Mesendoderm (in vitro differentiated cells): ENCODE measurements at regions not wholly inside any gene's neighbourhood (a gene's known extent, or its start where the extent isn't known, plus 50 kb on each side); places are given as distances from the start of the nearest gene placed in this dataset.

Experiments used
- DNase-seq: peaks from one replicate; pipeline ENCODE4 v3.0.0; 2013
- H2AK5ac ChIP-seq: 2 replicates; pipeline ENCODE4 v1.6.1; 2013; ENCODE audit warnings: low read length, inconsistent platforms
- H2BK120ac ChIP-seq: 2 replicates; pipeline ENCODE4 v1.6.1; 2013; ENCODE audit warnings: low read depth, mild to moderate bottlenecking, low read length, moderate library complexity, mixed read lengths
- H2BK15ac ChIP-seq: replicated peaks from 2 replicates; pipeline ENCODE4 v1.6.1; 2013; ENCODE audit warnings: low read depth, mild to moderate bottlenecking, moderate library complexity
- H2BK5ac ChIP-seq: 2 replicates; pipeline ENCODE4 v1.6.1; 2013; ENCODE audit warnings: low read length, inconsistent platforms
- H3K18ac ChIP-seq: 2 replicates; pipeline ENCODE4 v1.6.1; 2013; ENCODE audit warnings: mild to moderate bottlenecking, low read length, mixed read lengths
- H3K23ac ChIP-seq: one replicate; pipeline ENCODE4 v1.6.1; 2013; ENCODE audit warnings: low read length
- H3K27ac ChIP-seq: 2 replicates; pipeline ENCODE4 v1.5.1; 2013; ENCODE audit warnings: low read depth, mild to moderate bottlenecking, inconsistent platforms, low read length, moderate library complexity
- H3K27me3 ChIP-seq: 2 replicates; pipeline ENCODE4 v1.6.1; 2013; ENCODE audit warnings: low read length, control low read depth, mild to moderate bottlenecking, inconsistent platforms; ENCODE audit not compliant: insufficient read depth, poor library complexity
- H3K36me3 ChIP-seq: 2 replicates; pipeline ENCODE4 v1.6.1; 2013; ENCODE audit warnings: low read length, inconsistent platforms; ENCODE audit not compliant: control insufficient read depth, insufficient read depth
- H3K4ac ChIP-seq: one replicate; pipeline ENCODE4 v1.6.1; 2013; ENCODE audit warnings: low read depth, mild to moderate bottlenecking, low read length, moderate library complexity
- H3K4me1 ChIP-seq: 2 replicates; pipeline ENCODE4 v1.6.1; 2013; ENCODE audit warnings: low read depth, low read length, inconsistent platforms; ENCODE audit not compliant: control insufficient read depth
- H3K4me2 ChIP-seq: 2 replicates; pipeline ENCODE4 v1.6.1; 2013; ENCODE audit warnings: low read length
- H3K4me3 ChIP-seq: 2 replicates; pipeline ENCODE4 v1.5.1; 2013; ENCODE audit warnings: mild to moderate bottlenecking, low read length
- H3K56ac ChIP-seq: one replicate; pipeline ENCODE4 v1.6.1; 2013; ENCODE audit warnings: low read length
- H3K79me1 ChIP-seq: 2 replicates; pipeline ENCODE4 v1.6.1; 2013; ENCODE audit warnings: low read length, inconsistent platforms
- H3K79me2 ChIP-seq: 2 replicates; pipeline ENCODE4 v1.6.1; 2013; ENCODE audit warnings: mild to moderate bottlenecking, low read length; ENCODE audit not compliant: control insufficient read depth, insufficient read depth
- H3K9ac ChIP-seq: 2 replicates; pipeline ENCODE4 v1.6.1; 2013; ENCODE audit warnings: low read length, inconsistent platforms
- H4K5ac ChIP-seq: one replicate; pipeline ENCODE4 v1.6.1; 2013; ENCODE audit warnings: low read length
- H4K8ac ChIP-seq: one replicate; pipeline ENCODE4 v1.6.1; 2013; ENCODE audit warnings: low read depth, mild to moderate bottlenecking, control low read depth, low read length, moderate library complexity
- WGBS: extraction: QIAGEN DNeasy Blood & Tissue Kit; methylation state at CpG from one replicate; pipeline ENCODE4 v1.1.7; 2013; ENCODE audit warnings: low lambda C conversion rate, missing lambda C conversion rate; ENCODE audit not compliant: insufficient coverage; ENCODE audit errors: extremely low coverage; 5-methylcytosine and 5-hydroxymethylcytosine counted together

DNA sequence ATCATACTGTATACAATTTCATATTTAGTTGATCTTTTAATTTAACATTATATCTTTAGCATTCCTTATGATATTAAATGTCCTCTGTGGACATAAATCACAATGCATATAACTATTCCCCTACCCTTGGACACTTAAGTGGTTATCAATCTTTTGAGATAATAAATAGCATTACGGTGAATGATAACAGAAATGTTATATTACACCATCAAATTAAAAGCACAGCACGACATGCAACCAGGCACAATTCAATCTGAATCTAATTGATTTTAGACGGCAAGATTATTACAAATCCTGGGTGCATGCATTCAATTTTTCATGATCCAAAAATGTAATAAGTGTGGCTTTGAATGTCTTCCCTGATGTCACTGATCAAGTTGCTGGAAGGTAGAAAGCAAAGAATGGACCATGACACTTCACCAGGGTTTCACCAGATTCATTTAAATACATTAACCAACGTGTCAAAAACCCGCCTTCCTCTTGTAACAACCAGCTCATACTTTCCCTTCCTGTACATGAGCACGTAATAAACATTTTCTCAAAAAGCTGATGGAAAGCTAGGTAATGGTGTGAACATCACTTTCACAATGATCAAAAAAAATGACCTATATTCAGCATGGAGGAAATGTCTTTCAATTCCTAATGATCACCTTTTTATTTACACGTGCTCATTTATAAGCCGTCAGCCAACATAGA lies 513.7 kb upstream of the ID2 start:
- DNase-seq, result no peak
- H2BK5ac ChIP-seq, result no peak overlapping the region

DNA sequence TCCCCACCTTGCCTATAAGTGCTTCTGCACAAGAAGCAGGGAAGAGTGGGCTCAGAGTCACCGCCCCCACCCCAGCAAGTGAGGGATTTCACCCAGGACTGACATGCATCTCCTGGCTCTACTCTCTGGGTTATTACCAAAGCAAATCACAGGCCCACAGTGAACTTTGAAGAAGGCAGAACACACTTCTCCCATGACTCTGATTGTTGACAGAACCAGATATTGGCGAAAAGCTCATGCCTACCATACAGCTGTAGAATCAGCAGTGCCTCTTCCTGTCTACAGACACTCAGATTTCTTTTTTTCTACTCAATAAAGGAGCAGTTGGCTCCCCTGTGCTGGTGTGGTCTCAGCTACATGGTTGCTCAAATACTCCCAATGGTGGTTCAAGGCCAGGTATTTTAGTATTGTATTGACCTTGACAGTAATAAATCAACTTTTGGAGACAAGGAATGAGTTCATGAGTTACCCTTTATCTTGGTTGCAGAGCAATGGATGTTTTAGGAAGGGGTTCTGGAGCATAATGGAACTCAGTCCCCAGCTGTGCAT lies 512.9 kb upstream of the ID2 start:
- Histone ChIP-seq H2AK5ac (no peak overlapping the region), H4K8ac (no peak overlapping the region), H3K23ac (no peak overlapping the region), H3K4me2 (no peak overlapping the region), H3K27me3 (no peaks in the 10 kb centered on the region), H2BK120ac (no peak overlapping the region), H3K36me3 (no peaks in the 10 kb centered on the region), H3K79me2 (no peaks in the 10 kb centered on the region), H3K18ac (no peak overlapping the region), H3K27ac (no peak overlapping the region), H3K56ac (no peak overlapping the region), H3K9ac (no peak overlapping the region), H3K4me3 (no peak overlapping the region), H3K4me1 (peaks cover 5% of the 10 kb centered on the region), H2BK5ac (no peak overlapping the region), H4K5ac (no peak overlapping the region), H2BK15ac (no peak overlapping the region), H3K4ac (no peak overlapping the region), H3K79me1 (no peaks in the 10 kb centered on the region)
- no CpG with 5 or more reads among the region's 2 CpGs for WGBS
- DNase-seq, result no peak

More for the DNA sequence above, 513.7 kb upstream of the ID2 start:
- Histone ChIP-seq H4K8ac (no peak overlapping the region), H3K56ac (no peak overlapping the region), H3K27me3 (no peaks in the 10 kb centered on the region), H3K4me2 (no peak overlapping the region), H4K5ac (no peak overlapping the region), H2AK5ac (no peak overlapping the region), H3K4me3 (no peak overlapping the region), H2BK15ac (no peak overlapping the region), H3K36me3 (no peaks in the 10 kb centered on the region), H3K4me1 (peaks cover 5% of the 10 kb centered on the region), H3K9ac (no peak overlapping the region), H3K27ac (no peak overlapping the region), H3K23ac (no peak overlapping the region), H2BK120ac (no peak overlapping the region), H3K79me1 (no peaks in the 10 kb centered on the region), H3K79me2 (no peaks in the 10 kb centered on the region), H3K18ac (no peak overlapping the region), H3K4ac (no peak overlapping the region)
- no CpG with 5 or more reads among the region's 8 CpGs for WGBS

DNA sequence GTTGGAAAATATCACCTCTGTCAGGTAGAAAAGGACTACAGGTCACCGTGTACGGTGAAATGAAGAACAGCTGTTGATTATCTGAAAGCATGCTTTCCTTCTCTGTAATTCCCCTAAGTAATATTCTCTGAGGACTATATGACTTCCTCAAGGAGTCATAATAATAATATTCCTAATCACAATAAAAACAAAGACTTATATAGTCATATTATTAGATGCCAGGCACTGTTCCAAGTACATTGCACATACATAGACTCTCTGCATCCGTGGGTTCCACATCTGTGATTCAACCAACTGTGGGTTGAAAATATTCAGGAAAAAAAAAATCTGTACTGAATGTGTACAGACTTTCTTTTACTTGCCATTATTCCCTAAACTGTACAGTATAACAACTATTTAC lies 512.4 kb upstream of the ID2 start:
- Histone ChIP-seq H3K79me1 (no peaks in the 10 kb centered on the region), H3K9ac (no peak overlapping the region), H3K4me2 (no peak overlapping the region), H3K4me1 (peaks cover 5% of the 10 kb centered on the region), H3K79me2 (no peaks in the 10 kb centered on the region), H2AK5ac (no peak overlapping the region), H4K5ac (no peak overlapping the region), H2BK120ac (no peak overlapping the region), H3K4me3 (no peak overlapping the region), H2BK15ac (no peak overlapping the region), H3K27ac (no peak overlapping the region), H3K23ac (no peak overlapping the region), H2BK5ac (no peak overlapping the region), H3K56ac (no peak overlapping the region), H4K8ac (no peak overlapping the region), H3K4ac (no peak overlapping the region), H3K36me3 (no peaks in the 10 kb centered on the region), H3K18ac (no peak overlapping the region), H3K27me3 (no peaks in the 10 kb centered on the region)
- no peak for DNase-seq
- no CpG with 5 or more reads among the region's 3 CpGs for WGBS

DNA sequence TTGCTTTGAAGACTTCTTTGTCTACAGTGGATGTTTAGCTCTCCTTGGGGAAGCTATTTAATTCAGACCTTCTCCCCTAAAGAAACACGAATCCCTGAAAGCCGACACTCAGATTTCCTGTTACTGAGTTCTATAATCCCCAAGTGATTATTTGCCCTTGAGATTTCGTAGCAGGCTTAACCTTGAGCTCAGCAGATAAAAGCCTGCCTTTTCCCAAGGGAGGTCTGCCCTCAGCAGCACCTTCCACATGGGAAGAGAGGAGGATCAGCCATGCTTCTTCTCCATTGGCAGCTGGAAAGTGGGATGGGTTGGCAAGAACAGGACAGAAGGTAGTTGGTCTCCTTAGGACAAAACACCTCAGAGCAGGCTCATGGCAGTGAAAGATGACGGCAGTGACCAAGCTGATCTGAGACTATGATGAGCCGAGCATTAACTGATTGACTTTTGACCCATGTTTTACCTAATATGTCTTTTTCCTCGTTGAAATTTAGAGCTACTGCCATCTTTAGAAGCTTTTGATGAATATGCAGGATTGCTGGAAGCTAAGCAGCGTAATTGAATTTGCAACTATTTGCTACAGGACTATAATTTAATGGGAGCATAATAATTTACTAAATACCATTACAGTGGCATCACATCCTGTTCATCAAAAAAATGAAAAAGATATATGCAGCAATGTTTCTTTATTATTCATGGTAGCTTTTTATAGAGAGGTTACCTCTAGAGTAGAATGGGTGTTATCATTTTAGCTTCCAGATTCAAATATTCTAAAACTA lies 511.1 kb upstream of the ID2 start:
- Histone ChIP-seq H3K23ac (no peak overlapping the region), H3K79me1 (no peaks in the 10 kb centered on the region), H3K79me2 (no peaks in the 10 kb centered on the region), H3K4me2 (no peak overlapping the region), H2AK5ac (no peak overlapping the region), H3K18ac (no peak overlapping the region), H3K4ac (no peak overlapping the region), H4K5ac (no peak overlapping the region), H2BK15ac (no peak overlapping the region), H3K4me1 (peaks cover 5% of the 10 kb centered on the region), H4K8ac (no peak overlapping the region), H3K56ac (no peak overlapping the region), H3K9ac (no peak overlapping the region), H3K27ac (no peak overlapping the region), H3K4me3 (no peak overlapping the region), H2BK5ac (no peak overlapping the region), H3K36me3 (no peaks in the 10 kb centered on the region), H2BK120ac (no peak overlapping the region), H3K27me3 (no peaks in the 10 kb centered on the region)
- no peak for DNase-seq
- WGBS, result no CpG with 5 or more reads among the region's 7 CpGs

DNA sequence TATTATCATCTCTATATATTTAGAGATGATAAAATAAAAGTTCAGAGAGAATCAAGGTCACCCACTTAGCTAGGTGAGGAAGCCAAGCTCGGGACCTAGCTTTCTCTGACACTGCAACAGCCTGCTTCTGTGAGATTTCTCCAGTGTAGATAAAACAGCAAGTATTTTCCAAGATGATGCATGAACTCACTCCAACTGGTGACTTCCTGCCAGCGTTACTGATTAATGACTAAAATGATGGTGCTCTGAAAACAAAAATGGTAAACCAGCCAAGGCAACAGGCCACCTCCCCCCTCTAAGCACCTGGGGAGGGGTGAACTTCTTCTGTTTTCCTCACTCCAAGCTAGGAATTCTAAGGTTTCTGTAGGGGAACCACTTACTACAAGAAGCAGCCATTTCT lies 510.2 kb upstream of the ID2 start:
- no peak overlapping the region for H4K5ac ChIP-seq
- no peak overlapping the region for H2BK15ac ChIP-seq
- no peak overlapping the region for H3K56ac ChIP-seq
- no peaks in the 10 kb centered on the region for H3K79me1 ChIP-seq
- H3K4me1 ChIP-seq, result peaks cover 5% of the 10 kb centered on the region
- peak overlapping the region; percentile 30 for H3K18ac ChIP-seq
- no peak for DNase-seq
- no peaks in the 10 kb centered on the region for H3K36me3 ChIP-seq
- H2BK5ac ChIP-seq, result no peak overlapping the region
- WGBS, result no CpG with 5 or more reads among the region's 2 CpGs
- no peaks in the 10 kb centered on the region for H3K27me3 ChIP-seq
- no peak overlapping the region for H3K27ac ChIP-seq
- H3K23ac ChIP-seq, result no peak overlapping the region
- no peak overlapping the region for H3K4me3 ChIP-seq
- H2BK120ac ChIP-seq, result no peak overlapping the region
- H4K8ac ChIP-seq, result no peak overlapping the region
- H2AK5ac ChIP-seq, result no peak overlapping the region
- H3K4me2 ChIP-seq, result no peak overlapping the region
- no peak overlapping the region for H3K4ac ChIP-seq
- H3K79me2 ChIP-seq, result no peaks in the 10 kb centered on the region
- H3K9ac ChIP-seq, result no peak overlapping the region
